H1 (cell line): ENCODE measurements at regions not wholly inside any gene's neighbourhood (a gene's known extent, or its start where the extent isn't known, plus 50 kb on each side); places are given as distances from the start of the nearest gene placed in this dataset.
A peak's percentile ranks its signal among the peaks of the same experiment; 100 is the strongest.

Experiments used
- CTCF ChIA-PET: fragments of 300-600 bp; sonication (Branson Sonifier 250); formaldehyde crosslinking; loops from one replicate; lab custom pipeline; 2021; ENCODE audit not compliant: partially characterized antibody; lab: Charles Lee
- POLR2A ChIA-PET: fragments of 300-600 bp; sonication (Branson Sonifier 250); formaldehyde crosslinking; loops from one replicate; lab custom pipeline; 2021; ENCODE audit warnings: inconsistent platforms; ENCODE audit not compliant: partially characterized antibody; lab: Charles Lee
- DNase-seq, 2 experiments: peaks; one replicate each; pipeline versions ENCODE4 v3.0.0 to v3.0.0-alpha.2; 2010 to 2022; ENCODE audit warnings: low spot score in 2 of 2, low read depth in 1 of 2, mixed read lengths in 1 of 2
- FAIRE-seq: peaks from 2 replicates; lab custom pipeline; 2011; peaks lifted over from hg19 to GRCh38; lab: Jason Lieb, UNC
- H2AFZ ChIP-seq: 2 replicates; pipeline ENCODE4 v1.8.1; 2012; ENCODE audit warnings: low read length, inconsistent platforms
- H2AK5ac ChIP-seq: 2 replicates; pipeline ENCODE4 v1.6.1; 2013; ENCODE audit warnings: low read depth, low read length
- H2BK120ac ChIP-seq: replicated peaks from 2 replicates; pipeline ENCODE3; 2013; ENCODE audit warnings: low read depth, low read length, inconsistent platforms
- H2BK12ac ChIP-seq: 2 replicates; pipeline ENCODE4 v1.6.1; 2013; ENCODE audit warnings: low read depth, low read length
- H2BK15ac ChIP-seq: 2 replicates; pipeline ENCODE4 v1.6.1; 2013; ENCODE audit warnings: low read length
- H2BK20ac ChIP-seq: 2 replicates; pipeline ENCODE4 v1.6.1; 2013; ENCODE audit warnings: low read length
- H2BK5ac ChIP-seq: 2 replicates; pipeline ENCODE4 v1.6.1; 2013; ENCODE audit warnings: low read depth, low read length
- H3K14ac ChIP-seq: 2 replicates; pipeline ENCODE4 v1.6.1; 2013; ENCODE audit warnings: inconsistent platforms; ENCODE audit not compliant: insufficient read length
- H3K18ac ChIP-seq: 2 replicates; pipeline ENCODE4 v1.6.1; 2013; ENCODE audit warnings: low read length; ENCODE audit errors: extremely low read depth
- H3K23ac ChIP-seq: 2 replicates; pipeline ENCODE4 v1.6.1; 2013; ENCODE audit warnings: inconsistent platforms; ENCODE audit not compliant: insufficient read length
- H3K23me2 ChIP-seq: 2 replicates; pipeline ENCODE4 v1.6.1; 2013; ENCODE audit warnings: low read depth, low read length
- H3K27ac ChIP-seq: 2 replicates; pipeline ENCODE4 v1.6.1; 2011; ENCODE audit warnings: low read depth, low read length, inconsistent platforms
- H3K27me3 ChIP-seq, 4 experiments: replicated peaks in 1 of 4; 1 replicate in 1 of 4; 2 replicates in 3 of 4; pipeline versions ENCODE4 v1.6.1 to v1.8.1; 2011 to 2013; ENCODE audit warnings: low read length in 3 of 4, mild to moderate bottlenecking in 3 of 4, inconsistent platforms in 2 of 4, mixed read lengths in 2 of 4, moderate library complexity in 1 of 4; ENCODE audit not compliant: control insufficient read depth in 3 of 4, insufficient read depth in 3 of 4; ENCODE audit errors: extremely low read depth in 1 of 4
- H3K36me3 ChIP-seq, 4 experiments: 2 replicates each; pipeline versions ENCODE4 v1.6.1 to v1.8.1; 2011 to 2013; ENCODE audit warnings: mild to moderate bottlenecking in 4 of 4, low read length in 3 of 4, moderate library complexity in 2 of 4, control low read depth in 1 of 4, inconsistent platforms in 1 of 4; ENCODE audit not compliant: insufficient read depth in 4 of 4, control insufficient read depth in 2 of 4
- H3K4ac ChIP-seq: replicated peaks from 2 replicates; pipeline ENCODE3; 2013; ENCODE audit warnings: low read length, low read depth, mixed read lengths, inconsistent platforms; ENCODE audit not compliant: insufficient read length
- H3K4me1 ChIP-seq, 4 experiments: replicated peaks in 1 of 4; 1 replicate in 1 of 4; 2 replicates in 3 of 4; pipeline versions ENCODE4 v1.6.1 to v1.8.1; 2011 to 2013; ENCODE audit warnings: low read length in 3 of 4, inconsistent platforms in 2 of 4, mixed read lengths in 1 of 4; ENCODE audit not compliant: insufficient read depth in 4 of 4, control insufficient read depth in 3 of 4
- H3K4me2 ChIP-seq, 2 experiments: 2 replicates each; pipeline versions ENCODE4 v1.6.1 to v1.8.1; 2011 to 2013; ENCODE audit warnings: low read depth in 2 of 2, low read length in 2 of 2, control low read depth in 1 of 2, inconsistent platforms in 1 of 2, mild to moderate bottlenecking in 1 of 2; ENCODE audit not compliant: insufficient read depth in 1 of 2
- H3K4me3 ChIP-seq, 4 experiments: fragments of 200-600, 300-600 bp in 1 of 4; sonication (generic), shearing (Covaris generic), sonication (Bioruptor Twin) in 1 of 4; 2 replicates each; pipeline versions ENCODE4 v1.5.1 to v1.8.1; 2011 to 2016; ENCODE audit warnings: low read length in 4 of 4, low read depth in 3 of 4, control low read depth in 2 of 4, inconsistent platforms in 2 of 4, mild to moderate bottlenecking in 2 of 4, mixed read lengths in 1 of 4, moderate library complexity in 1 of 4; ENCODE audit not compliant: insufficient read depth in 2 of 4; ENCODE audit errors: extremely low read depth in 1 of 4
- H3K56ac ChIP-seq: replicated peaks from 2 replicates; pipeline ENCODE3; 2013; ENCODE audit warnings: low read depth, mild to moderate bottlenecking, mixed read lengths, low read length, inconsistent platforms; ENCODE audit not compliant: insufficient read length
- H3K79me1 ChIP-seq: 2 replicates; pipeline ENCODE4 v1.6.1; 2013; ENCODE audit warnings: low read depth, low read length, control low read depth
- H3K79me2 ChIP-seq, 2 experiments: 2 replicates each; pipeline versions ENCODE4 v1.6.1 to v1.8.1; 2012 to 2013; ENCODE audit warnings: low read length in 2 of 2, mild to moderate bottlenecking in 2 of 2, inconsistent platforms in 1 of 2; ENCODE audit not compliant: insufficient read depth in 2 of 2, control insufficient read depth in 1 of 2
- H3K9ac ChIP-seq, 4 experiments: replicated peaks in 1 of 4; 1 replicate in 1 of 4; 2 replicates in 3 of 4; pipeline versions ENCODE4 v1.6.1 to v1.8.1; 2011 to 2013; ENCODE audit warnings: low read depth in 3 of 4, low read length in 3 of 4, control low read depth in 2 of 4, mild to moderate bottlenecking in 2 of 4, moderate library complexity in 2 of 4, inconsistent platforms in 1 of 4; ENCODE audit errors: extremely low read depth in 1 of 4
- H3K9me3 ChIP-seq, 2 experiments: 2 replicates each; pipeline versions ENCODE4 v1.6.1 to v1.8.1; 2012 to 2013; ENCODE audit warnings: mild to moderate bottlenecking in 2 of 2, moderate library complexity in 2 of 2, control low read depth in 1 of 2, inconsistent platforms in 1 of 2, low read depth in 1 of 2, low read length in 1 of 2, mixed read lengths in 1 of 2; ENCODE audit not compliant: insufficient read depth in 2 of 2
- H4K20me1 ChIP-seq, 2 experiments: replicated peaks in 1 of 2; 2 replicates each; pipeline versions ENCODE3 to v1.8.1; 2011 to 2013; ENCODE audit warnings: inconsistent platforms in 2 of 2, low read length in 2 of 2, mild to moderate bottlenecking in 1 of 2; ENCODE audit not compliant: insufficient read depth in 2 of 2, control insufficient read depth in 1 of 2
- H4K5ac ChIP-seq: 2 replicates; pipeline ENCODE4 v1.6.1; 2013; ENCODE audit warnings: low read length, low read depth, mixed read lengths, inconsistent platforms; ENCODE audit not compliant: insufficient read length
- H4K8ac ChIP-seq: 2 replicates; pipeline ENCODE4 v1.8.0; 2013; ENCODE audit warnings: mild to moderate bottlenecking, moderate library complexity, low read length, inconsistent platforms; ENCODE audit not compliant: insufficient read depth; ENCODE audit errors: extremely low read depth
- H4K91ac ChIP-seq: replicated peaks from 2 replicates; pipeline ENCODE3; 2013; ENCODE audit warnings: low read length, mixed read lengths, inconsistent platforms; ENCODE audit not compliant: insufficient read length
- CTBP2 ChIP-seq: IDR thresholded peaks from 2 replicates; pipeline ENCODE4 v1.7.0; 2011; ENCODE audit warnings: borderline replicate concordance, mild to moderate bottlenecking, moderate library complexity, mixed read lengths, low read length; ENCODE audit not compliant: insufficient read depth, insufficient read length
- HDAC2 ChIP-seq, 2 experiments: fragments of 300-600 bp in 1 of 2; sonication (generic) in 1 of 2; IDR thresholded peaks; 2 replicates each; pipeline ENCODE4 v1.6.1; 2011 to 2012; ENCODE audit warnings: low read depth in 2 of 2, low read length in 2 of 2, mild to moderate bottlenecking in 2 of 2, moderate library complexity in 2 of 2, borderline replicate concordance in 1 of 2, inconsistent platforms in 1 of 2
- NRF1 ChIP-seq: IDR thresholded peaks from 2 replicates; pipeline ENCODE4 v1.6.1; 2011; ENCODE audit warnings: mild to moderate bottlenecking, low read depth, low read length, improper control_type of control experiment
- RBBP5 ChIP-seq: IDR thresholded peaks from 2 replicates; pipeline ENCODE4 v1.7.1; 2012; ENCODE audit warnings: low read depth, mild to moderate bottlenecking, inconsistent platforms, low read length, moderate library complexity, borderline replicate concordance
- RNF2 ChIP-seq: fragments of 200-900, 300-1000 bp; sonication (generic); IDR thresholded peaks from 2 replicates; pipeline ENCODE4 v1.7.1; 2016; ENCODE audit warnings: borderline replicate concordance, low read depth, mild to moderate bottlenecking, antibody characterized with exemption, low read length; ENCODE audit not compliant: poor library complexity, severe bottlenecking; ENCODE audit errors: missing control alignments
- SIRT6 ChIP-seq: IDR thresholded peaks from one replicate; pipeline ENCODE4 v1.7.1; 2012; ENCODE audit warnings: low read length, inconsistent platforms
- SP4 ChIP-seq: IDR thresholded peaks from 2 replicates; pipeline ENCODE4 v1.6.1; 2012; ENCODE audit warnings: low read length, inconsistent platforms
- SUZ12 ChIP-seq: fragments of 200-600 bp; sonication (generic); IDR thresholded peaks from 2 replicates; pipeline ENCODE4 v1.6.1; 2012; ENCODE audit warnings: mild to moderate bottlenecking, inconsistent platforms, low read length, moderate library complexity, mixed read lengths
- WGBS, 2 experiments: shearing (Covaris generic) in 1 of 2; methylation state at CpG; one replicate each; pipeline versions ENCODE4 v1.1.6 to v1.1.7; 2013 to 2015; ENCODE audit warnings: low lambda C conversion rate in 2 of 2, mixed read lengths in 2 of 2, inconsistent platforms in 1 of 2, low coverage in 1 of 2, missing lambda C conversion rate in 1 of 2; ENCODE audit not compliant: insufficient replicate concordance in 2 of 2, insufficient coverage in 1 of 2, insufficient read length in 1 of 2; ENCODE audit errors: extremely low coverage in 1 of 2, missing lambda C conversion rate in 1 of 2; 5-methylcytosine and 5-hydroxymethylcytosine counted together

GRCh38 chr3:194274424-194275085 is 76.6 kb downstream of the CPN2 start:
- FAIRE-seq (no peak), DNase-seq (no peak)
- Histone ChIP-seq H2BK12ac (peak overlapping the region; percentile 92; the same call in 1 of the 2 replicates), H3K14ac (no peak overlapping the region), H3K23ac (no peak overlapping the region), H3K4me2 (no peak overlapping the region), H3K4me3 (no peak overlapping the region), H2BK120ac (no peak overlapping the region), H4K20me1 (no peaks in the 10 kb centered on the region), H4K91ac (no peak overlapping the region), H3K4ac (no peak overlapping the region), H3K9me3 (no peaks in the 10 kb centered on the region), H3K79me1 (no peaks in the 10 kb centered on the region), H2BK20ac (no peak overlapping the region), H3K79me2 (no peaks in the 10 kb centered on the region), H3K56ac (no peak overlapping the region), H3K18ac (no peak overlapping the region; the same call in 1 of the 2 replicates), H4K5ac (no peak overlapping the region), H4K8ac (no peak overlapping the region), H2AFZ (no peak overlapping the region), H3K27me3 (peaks cover 0 to 4% (median 0%) of the 10 kb centered on the region in 4 experiments; a peak in 2 of 7 replicates), H3K9ac (no peak overlapping the region), H3K27ac (no peak overlapping the region), H2BK5ac (0 out of 2 replicates have a peak overlapping the region, but pooled peaks have one; percentile 68), H3K4me1 (peaks cover 0 to 24% (median 10%) of the 10 kb centered on the region in 4 experiments; a peak in 6 of 7 replicates), H3K36me3 (no peaks in the 10 kb centered on the region), H3K23me2 (no peaks in the 10 kb centered on the region), H2AK5ac (peak overlapping the region; percentile 26; the same call in 1 of the 2 replicates), H2BK15ac (peak overlapping the region; percentile 90; the same call in 1 of the 2 replicates)
- TF ChIP-seq HDAC2 (IDR thresholded peaks at IDR 0.05; ENCODE audit: borderline replicate concordance in 1 of 2, low read depth in 2 of 2, low read length in 2 of 2) = no peak
- no peak for TF ChIP-seq RNF2
- TF ChIP-seq SP4 = no peak
- no peak for TF ChIP-seq CTBP2
- TF ChIP-seq RBBP5 = no peak
- no peak for TF ChIP-seq SIRT6
- no peak for TF ChIP-seq NRF1
- no peak for TF ChIP-seq SUZ12
- 84% methylated on average over 3 of the region's 4 CpGs; no CpG with 5 or more reads in 1 of the 2 experiments for WGBS, 2 experiments
- ChIA-PET CTCF (interaction anchor here (0.7 to 7.5 kb wide), 10 partner anchors 8 to 494 kb away, joined by 3 to 79 read pairs (median 4); no protein-coding TSS in a partner anchor), POLR2A (no interaction called here)
